HepG2 (cell line): ENCODE measurements at regions not wholly inside any gene's neighbourhood (a gene's known extent, or its start where the extent isn't known, plus 50 kb on each side); places are given as distances from the start of the nearest gene placed in this dataset.

ENCODE experiments used
- ATAC-seq: fragments of 200-7000 bp; cut with Tn5 transposase; 3 replicates; pipeline ENCODE4 v1.9.1; 2020; ENCODE audit warnings: mild to moderate bottlenecking, moderate library complexity
- BruUV-seq: library from RNA; stranded (reverse); fragments of 400-500 nt; replicated peaks from 2 replicates; lab custom pipeline; 2021; lab: Mats Ljungman, UMichigan
- CTCF ChIA-PET: fragments of 300-600 bp; formaldehyde crosslinking; extraction: SDS; loops from one replicate; lab custom pipeline; 2021; ENCODE audit warnings: low total read pairs, inconsistent platforms, low intra/inter-chr PET ratio; lab: Yijun Ruan, JAX
- POLR2A ChIA-PET: fragments of 350-600 bp; sonication (Branson Sonifier 250); formaldehyde crosslinking; loops from one replicate; lab custom pipeline; 2020; ENCODE audit warnings: antibody characterized with exemption, inconsistent platforms; lab: Yijun Ruan, JAX
- DNase-seq: peaks from one replicate; pipeline ENCODE4 v3.0.0-alpha.2; 2015; ENCODE audit warnings: low spot score
- FAIRE-seq: peaks from 3 replicates; lab custom pipeline; 2011; peaks lifted over from hg19 to GRCh38; lab: Jason Lieb, UNC
- H2AFZ ChIP-seq: one replicate; pipeline ENCODE4 v1.6.1; 2011; ENCODE audit warnings: low read length, inconsistent platforms
- H3K27ac ChIP-seq: fragments of 300-600 bp; 3 replicates; pipeline ENCODE4 v1.8.0; 2011; ENCODE audit warnings: mixed run types, mild to moderate bottlenecking, mixed read lengths, low read length, inconsistent platforms; ENCODE audit not compliant: insufficient read depth; ENCODE audit errors: extremely low read length
- H3K27me3 ChIP-seq, 2 experiments: fragments of 200-600 bp in 1 of 2; 2 replicates in 1 of 2; 3 replicates in 1 of 2; pipeline versions ENCODE4 v1.6.0 to v1.8.0; 2011; ENCODE audit warnings: low read length in 2 of 2, mild to moderate bottlenecking in 2 of 2, moderate library complexity in 2 of 2, inconsistent platforms in 1 of 2; ENCODE audit not compliant: insufficient read depth in 2 of 2, control insufficient read depth in 1 of 2
- H3K36me3 ChIP-seq, 2 experiments: fragments of 200-600 bp in 1 of 2; replicated peaks in 1 of 2; 2 replicates in 1 of 2; 3 replicates in 1 of 2; pipeline versions ENCODE4 v1.5.1 to v1.8.0; 2011; ENCODE audit warnings: low read length in 2 of 2, inconsistent platforms in 1 of 2; ENCODE audit not compliant: insufficient read depth in 2 of 2, control insufficient read depth in 1 of 2
- H3K4me1 ChIP-seq: 2 replicates; pipeline ENCODE4 v1.5.1; 2012; ENCODE audit warnings: low read length, inconsistent platforms; ENCODE audit not compliant: insufficient read depth
- H3K4me2 ChIP-seq: 2 replicates; pipeline ENCODE4 v1.6.0; 2011; ENCODE audit warnings: low read depth, low read length, inconsistent platforms
- H3K4me3 ChIP-seq, 3 experiments: fragments of 200-600 bp in 1 of 3; sonication (generic), shearing (Covaris generic) in 1 of 3; replicated peaks in 1 of 3; 2 replicates each; pipeline ENCODE4 v1.5.1; 2011 to 2016; ENCODE audit warnings: low read length in 3 of 3, inconsistent platforms in 2 of 3, low read depth in 2 of 3, mild to moderate bottlenecking in 2 of 3, control low read depth in 1 of 3, mixed read lengths in 1 of 3; ENCODE audit not compliant: insufficient read depth in 1 of 3
- H3K79me2 ChIP-seq: one replicate; pipeline ENCODE4 v1.6.1; 2011; ENCODE audit warnings: low read length, inconsistent platforms; ENCODE audit not compliant: insufficient read depth
- H3K9ac ChIP-seq: 2 replicates; pipeline ENCODE4 v1.6.0; 2011; ENCODE audit warnings: mild to moderate bottlenecking, low read depth, low read length, inconsistent platforms; ENCODE audit not compliant: insufficient read depth
- H3K9me3 ChIP-seq: 2 replicates; pipeline ENCODE4 v1.5.1; 2012; ENCODE audit warnings: mild to moderate bottlenecking, low read length
- H4K20me1 ChIP-seq: 2 replicates; pipeline ENCODE4 v1.6.0; 2011; ENCODE audit warnings: inconsistent platforms, mild to moderate bottlenecking, low read length, moderate library complexity; ENCODE audit not compliant: insufficient read depth
- AFF4 ChIP-seq: sonication (generic); formaldehyde crosslinking; IDR thresholded peaks from 2 replicates; pipeline ENCODE4 v1.4.0; 2020; ENCODE audit warnings: missing genetic modification reagents
- MAFF ChIP-seq: IDR thresholded peaks from 2 replicates; pipeline ENCODE4 v1.6.1; 2011; ENCODE audit warnings: low read depth, low read length, improper control_type of control experiment
- MAFK ChIP-seq, 2 experiments: IDR thresholded peaks in 1 of 2; conservative IDR thresholded peaks in 1 of 2; 2 replicates each; pipeline ENCODE4 v1.6.1; 2011; ENCODE audit warnings: improper control_type of control experiment in 2 of 2, low read length in 2 of 2
- MEIS2 ChIP-seq: sonication (generic); formaldehyde crosslinking; IDR thresholded peaks from 2 replicates; pipeline ENCODE4 v1.9.0; 2021; ENCODE audit warnings: mild to moderate bottlenecking, missing genetic modification reagents
- NR2F6 ChIP-seq, 2 experiments: IDR thresholded peaks; 2 replicates each; pipeline ENCODE4 v1.6.1; 2016; ENCODE audit warnings: antibody characterized with exemption in 1 of 2, mild to moderate bottlenecking in 1 of 2
- SMAD9 ChIP-seq: sonication (generic); formaldehyde crosslinking; IDR thresholded peaks from 2 replicates; pipeline ENCODE4 v1.5.1; 2020; ENCODE audit warnings: mild to moderate bottlenecking, missing genetic modification reagents
- THAP8 ChIP-seq: sonication (generic); formaldehyde crosslinking; IDR thresholded peaks from 2 replicates; pipeline ENCODE4 v1.5.1; 2020; ENCODE audit warnings: missing genetic modification reagents, mild to moderate bottlenecking, borderline replicate concordance
- ZBTB7A ChIP-seq: sonication (generic); formaldehyde crosslinking; IDR thresholded peaks from 2 replicates; pipeline ENCODE4 v1.8.0; 2022; ENCODE audit warnings: mild to moderate bottlenecking, missing genetic modification reagents
- ZNF235 ChIP-seq: sonication (generic); formaldehyde crosslinking; IDR thresholded peaks from 2 replicates; pipeline ENCODE4 v1.8.1; 2023; ENCODE audit warnings: mild to moderate bottlenecking, missing genetic modification reagents, borderline replicate concordance
- ZNF850 ChIP-seq: sonication (generic); formaldehyde crosslinking; conservative IDR thresholded peaks from 2 replicates; pipeline ENCODE4 v1.9.0; 2021; ENCODE audit warnings: mild to moderate bottlenecking, missing genetic modification reagents
- WGBS: methylation state at CpG from one replicate; pipeline ENCODE4 v1.1.6; 2017; ENCODE audit warnings: low lambda C conversion rate; 5-methylcytosine and 5-hydroxymethylcytosine counted together
- in situ Hi-C: cut with HindIII; loops from 2 replicates; pipeline ENCODE4 v1.10.0; 2017; ENCODE audit warnings: low pct_unique_long_range_greater_than_20kb; ENCODE audit not compliant: extremely low pct_ligation_motif_present
- intact Hi-C: fragments of 100-400 bp; cut with micrococcal nuclease; formaldehyde crosslinking; loops from one replicate; pipeline ENCODE4 v1.10.0; 2022; ENCODE audit not compliant: unreplicated experiment

GRCh38 chrY:19026631-19027030, 253.1 kb upstream of the HSFY2 start:
- DNase-seq: no peak
- in situ Hi-C loops: no loop called here
- no peak overlapping the region for H3K4me3 ChIP-seq
- no peak overlapping the region for H3K9ac ChIP-seq
- no peaks in the 10 kb centered on the region for H3K27me3 ChIP-seq
- no peak overlapping the region for H3K27ac ChIP-seq
- TF ChIP-seq ZBTB7A (CRISPR knock-in tag) (no peak), ZNF850 (CRISPR knock-in tag) (no peak), THAP8 (CRISPR knock-in tag) (no peak), AFF4 (CRISPR knock-in tag) (no peak), SMAD9 (CRISPR knock-in tag) (no peak), MAFK (conservative IDR thresholded peaks at IDR 0.05 in 1 of 2, IDR thresholded peaks at IDR 0.05 in 1 of 2; ENCODE audit: low read length in 2 of 2) (peak; percentile 65 to 81), MAFF (peak; percentile 80), ZNF235 (no peak), NR2F6 (IDR thresholded peaks at IDR 0.05) (no peak), NR2F6 (CRISPR knock-in tag; IDR thresholded peaks at IDR 0.05) (no peak), MEIS2 (CRISPR knock-in tag) (no peak)
- H2AFZ ChIP-seq: no peak overlapping the region
- intact Hi-C loops: no loop called here
- no TSS peak for BruUV-seq
- CTCF ChIA-PET: no interaction called here
- no peak for FAIRE-seq
- H3K9me3 ChIP-seq: no peaks in the 10 kb centered on the region
- no peak overlapping the region for H3K4me2 ChIP-seq
- 65% methylated on average over 3 of the region's 3 CpGs for WGBS
- H3K79me2 ChIP-seq: no peaks in the 10 kb centered on the region
- no peak for ATAC-seq
- no peaks in the 10 kb centered on the region for H3K36me3 ChIP-seq
- H4K20me1 ChIP-seq: no peaks in the 10 kb centered on the region
- POLR2A ChIA-PET: no interaction called here
- no peaks in the 10 kb centered on the region for H3K4me1 ChIP-seq
